ENCODE measurements at regions not wholly inside any gene's neighbourhood (a gene's known extent, or its start where the extent isn't known, plus 50 kb on each side); places are given as distances from the start of the nearest gene placed in this dataset.

GRCh38 chr2:129698593-129698992, 280.9 kb upstream of the RAB6C start:
- TF ChIP-seq CTCF (IDR thresholded peaks at IDR 0.05) (no peak), POLR2A (IDR thresholded peaks at IDR 0.05) (no peak)

Data from thyroid gland (tissue), 4 donors.